Skin epidermis (tissue), 12 donors: ENCODE measurements at regions not wholly inside any gene's neighbourhood (a gene's known extent, or its start where the extent isn't known, plus 50 kb on each side); places are given as distances from the start of the nearest gene placed in this dataset.
"Not testable (repeated sequence)": the region's sequence is repeated elsewhere in the genome, so short reads cannot be mapped to it uniquely, and the experiment has no call there.

ENCODE experiments used
- H3K27ac ChIP-seq, 21 experiments: fragments of 200-600 bp; sonication (generic) in 11 of 21; one replicate each; pipeline ENCODE4 v1.5.0; 2020; ENCODE audit warnings: mild to moderate bottlenecking in 3 of 21, inconsistent platforms in 2 of 21, moderate library complexity in 2 of 21
- H3K4me3 ChIP-seq, 7 experiments: fragments of 200-600 bp; sonication (generic) in 2 of 7; one replicate each; pipeline ENCODE4 v1.5.0; 2020; ENCODE audit warnings: inconsistent platforms in 2 of 7, mild to moderate bottlenecking in 2 of 7, moderate library complexity in 1 of 7

GRCh38 chr9:82052081-82052480, 63.5 kb downstream of the SPATA31D1 start:
- no peak overlapping the region for H3K4me3 ChIP-seq
- no peak overlapping the region for H3K27ac ChIP-seq

GRCh38 chr9:82054264-82055015, 65.9 kb downstream of the SPATA31D1 start:
- Histone ChIP-seq H3K4me3 (no peak overlapping the region), H3K27ac (no peak overlapping the region)

GRCh38 chr9:82057805-82058204, 69.2 kb downstream of the SPATA31D1 start:
- H3K27ac ChIP-seq = no peak overlapping the region
- no peak overlapping the region for H3K4me3 ChIP-seq

GRCh38 chr9:82061801-82062200, 73.2 kb downstream of the SPATA31D1 start:
- not testable (repeated sequence) for H3K4me3 ChIP-seq, H3K27ac ChIP-seq

- Histone ChIP-seq H3K4me3 (no peak overlapping the region), H3K27ac (no peak overlapping the region)
Observed at GRCh38 chr9:82062245-82062644, 73.7 kb downstream of the SPATA31D1 start.

- Histone ChIP-seq H3K27ac (no peak overlapping the region), H3K4me3 (no peak overlapping the region)
Observed at GRCh38 chr9:82073551-82074543, 85.3 kb downstream of the SPATA31D1 start.

- no peak overlapping the region for H3K27ac ChIP-seq
- no peak overlapping the region for H3K4me3 ChIP-seq
Observed at GRCh38 chr9:82080265-82080664, 91.7 kb downstream of the SPATA31D1 start.

GRCh38 chr9:82081496-82081895, 92.9 kb downstream of the SPATA31D1 start:
- Histone ChIP-seq H3K4me3 (no peak overlapping the region), H3K27ac (no peak overlapping the region)

- Histone ChIP-seq H3K4me3 (no peak overlapping the region), H3K27ac (no peak overlapping the region)
Observed at GRCh38 chr9:82082563-82082962, 94.0 kb downstream of the SPATA31D1 start.

GRCh38 chr9:82088591-82088990, 100.0 kb downstream of the SPATA31D1 start:
- H3K27ac ChIP-seq = no peak overlapping the region

GRCh38 chr9:82090046-82090445, 101.5 kb downstream of the SPATA31D1 start:
- Histone ChIP-seq H3K27ac (no peak overlapping the region), H3K4me3 (no peak overlapping the region)

More at GRCh38 chr9:82088591-82088990, 100.0 kb downstream of the SPATA31D1 start:
- no peak overlapping the region for H3K4me3 ChIP-seq

- H3K4me3 ChIP-seq = no peak overlapping the region
- H3K27ac ChIP-seq = no peak overlapping the region
Observed at GRCh38 chr9:82091100-82091499, 102.5 kb downstream of the SPATA31D1 start.

GRCh38 chr9:82091610-82092009, 103.0 kb downstream of the SPATA31D1 start:
- no peak overlapping the region for H3K27ac ChIP-seq
- no peak overlapping the region for H3K4me3 ChIP-seq

GRCh38 chr9:82101475-82101874, 112.9 kb downstream of the SPATA31D1 start:
- H3K4me3 ChIP-seq = no peak overlapping the region
- no peak overlapping the region for H3K27ac ChIP-seq

- Histone ChIP-seq H3K4me3 (no peak overlapping the region), H3K27ac (no peak overlapping the region)
Observed at GRCh38 chr9:82104252-82104651, 115.7 kb downstream of the SPATA31D1 start.

- no peak overlapping the region for H3K27ac ChIP-seq
- H3K4me3 ChIP-seq = no peak overlapping the region
Observed at GRCh38 chr9:82105729-82106128, 117.2 kb downstream of the SPATA31D1 start.

GRCh38 chr9:82106536-82106935, 118.0 kb downstream of the SPATA31D1 start:
- Histone ChIP-seq H3K27ac (no peak overlapping the region), H3K4me3 (no peak overlapping the region)

GRCh38 chr9:82108474-82108873, 119.9 kb downstream of the SPATA31D1 start:
- no peak overlapping the region for H3K4me3 ChIP-seq
- no peak overlapping the region for H3K27ac ChIP-seq

- Histone ChIP-seq H3K27ac (no peak overlapping the region), H3K4me3 (no peak overlapping the region)
Observed at GRCh38 chr9:82108941-82109340, 120.4 kb downstream of the SPATA31D1 start.

- no peak overlapping the region for H3K27ac ChIP-seq
- no peak overlapping the region for H3K4me3 ChIP-seq
Observed at GRCh38 chr9:82109626-82110025, 121.1 kb downstream of the SPATA31D1 start.

GRCh38 chr9:82110881-82111280, 122.3 kb downstream of the SPATA31D1 start:
- H3K27ac ChIP-seq = no peak overlapping the region
- no peak overlapping the region for H3K4me3 ChIP-seq
